WTC11 (cell line): ENCODE measurements at regions not wholly inside any gene's neighbourhood (a gene's known extent, or its start where the extent isn't known, plus 50 kb on each side); places are given as distances from the start of the nearest gene placed in this dataset.

Experiments
- ATAC-seq: fragments of 200-7000 bp; cut with Tn5 transposase; 2 replicates; pipeline ENCODE4 v1.10.0; 2021; ENCODE audit warnings: mild to moderate bottlenecking, moderate library complexity
- CTCF ChIA-PET: fragments of 300-600 bp; sonication (Branson Sonifier 250); formaldehyde crosslinking; loops from one replicate; lab custom pipeline; 2021; ENCODE audit warnings: antibody characterized with exemption; lab: Charles Lee
- POLR2A ChIA-PET: fragments of 350-600 bp; sonication (Branson Sonifier 250); formaldehyde crosslinking; loops from one replicate; lab custom pipeline; 2021; ENCODE audit warnings: antibody characterized with exemption; lab: Charles Lee
- DNase-seq: peaks from one replicate; pipeline ENCODE4 v3.0.0; 2021; ENCODE audit warnings: low spot score
- H3K27ac Mint-ChIP-seq: 2 replicates; pipeline ENCODE4 v1.8.0; 2021; ENCODE audit warnings: mixed read lengths
- H3K27me3 Mint-ChIP-seq: 2 replicates; pipeline ENCODE4 v1.8.0; 2021; ENCODE audit warnings: low read depth, mild to moderate bottlenecking, moderate library complexity, mixed read lengths
- H3K36me3 Mint-ChIP-seq: 2 replicates; pipeline ENCODE4 v1.8.0; 2021; ENCODE audit warnings: mixed read lengths
- H3K4me1 Mint-ChIP-seq: 2 replicates; pipeline ENCODE4 v1.8.0; 2022; ENCODE audit warnings: mixed read lengths
- H3K4me3 Mint-ChIP-seq: 2 replicates; pipeline ENCODE4 v1.8.0; 2021; ENCODE audit warnings: mild to moderate bottlenecking, moderate library complexity, mixed read lengths
- H3K9me3 Mint-ChIP-seq: 2 replicates; pipeline ENCODE4 v1.8.0; 2021; ENCODE audit warnings: mixed read lengths
- AR ChIP-seq: fragments of 250-450 bp; sonication (Bioruptor Pico); IDR thresholded peaks from 2 replicates; pipeline ENCODE4 v1.9.0; 2021; ENCODE audit warnings: mild to moderate bottlenecking
- ATF3 ChIP-seq: sonication (generic); formaldehyde crosslinking; conservative IDR thresholded peaks from 2 replicates; pipeline ENCODE4 v1.8.1; 2022; ENCODE audit warnings: mild to moderate bottlenecking, missing genetic modification reagents
- ELF4 ChIP-seq: sonication (generic); formaldehyde crosslinking; IDR thresholded peaks from 2 replicates; pipeline ENCODE4 v1.8.1; 2022; ENCODE audit warnings: low read depth, mild to moderate bottlenecking, moderate library complexity, missing genetic modification reagents
- GABPB1 ChIP-seq: sonication (generic); formaldehyde crosslinking; IDR thresholded peaks from 2 replicates; pipeline ENCODE4 v1.8.1; 2023; ENCODE audit warnings: mild to moderate bottlenecking, missing genetic modification reagents
- GTF2I ChIP-seq: fragments of 250-450 bp; sonication (Bioruptor Pico); conservative IDR thresholded peaks from 2 replicates; pipeline ENCODE4 v1.4.0; 2021; ENCODE audit warnings: mild to moderate bottlenecking
- IRF2 ChIP-seq: sonication (generic); formaldehyde crosslinking; IDR thresholded peaks from 2 replicates; pipeline ENCODE4 v1.8.0; 2022; ENCODE audit warnings: low read depth, missing genetic modification reagents, borderline replicate concordance
- NFE2L1 ChIP-seq: sonication (generic); formaldehyde crosslinking; IDR thresholded peaks from 2 replicates; pipeline ENCODE4 v1.8.1; 2023; ENCODE audit warnings: missing genetic modification reagents
- NR3C1 ChIP-seq: sonication (generic); formaldehyde crosslinking; conservative IDR thresholded peaks from 2 replicates; pipeline ENCODE4 v1.8.1; 2023; ENCODE audit warnings: low read depth, mild to moderate bottlenecking, missing genetic modification reagents
- SMAD4 ChIP-seq: sonication (generic); formaldehyde crosslinking; IDR thresholded peaks from 2 replicates; pipeline ENCODE4 v1.8.0; 2022; ENCODE audit warnings: mild to moderate bottlenecking, missing genetic modification reagents
- SOX15 ChIP-seq: fragments of 250-450 bp; sonication (Bioruptor Pico); IDR thresholded peaks from 2 replicates; pipeline ENCODE4 v1.9.0; 2021; ENCODE audit warnings: mild to moderate bottlenecking
- USF1 ChIP-seq: sonication (generic); formaldehyde crosslinking; IDR thresholded peaks from 2 replicates; pipeline ENCODE4 v1.8.0; 2022; ENCODE audit warnings: mild to moderate bottlenecking, missing genetic modification reagents
- ZNF263 ChIP-seq: sonication (generic); formaldehyde crosslinking; IDR thresholded peaks from 2 replicates; pipeline ENCODE4 v1.8.1; 2022; ENCODE audit warnings: low read depth, mild to moderate bottlenecking, moderate library complexity, missing genetic modification reagents
- ZNF396 ChIP-seq: fragments of 250-450 bp; sonication (Bioruptor Pico); IDR thresholded peaks from 2 replicates; pipeline ENCODE4 v1.8.0; 2021; ENCODE audit warnings: mild to moderate bottlenecking, moderate library complexity, borderline replicate concordance
- TF ChIP-seq, protein P1 (sequence below): sonication (generic); formaldehyde crosslinking; IDR thresholded peaks from 2 replicates; pipeline ENCODE4 v1.8.0; 2023; ENCODE audit warnings: mild to moderate bottlenecking, missing genetic modification reagents
- TF ChIP-seq, protein P2 (sequence below): sonication (generic); formaldehyde crosslinking; IDR thresholded peaks from 2 replicates; pipeline ENCODE4 v1.8.1; 2022; ENCODE audit warnings: mild to moderate bottlenecking, missing genetic modification reagents, moderate library complexity, borderline replicate concordance
- TF ChIP-seq, protein P3 (sequence below): sonication (generic); formaldehyde crosslinking; IDR thresholded peaks from 2 replicates; pipeline ENCODE4 v1.8.1; 2023; ENCODE audit warnings: mild to moderate bottlenecking, missing genetic modification reagents, moderate library complexity

DNA sequence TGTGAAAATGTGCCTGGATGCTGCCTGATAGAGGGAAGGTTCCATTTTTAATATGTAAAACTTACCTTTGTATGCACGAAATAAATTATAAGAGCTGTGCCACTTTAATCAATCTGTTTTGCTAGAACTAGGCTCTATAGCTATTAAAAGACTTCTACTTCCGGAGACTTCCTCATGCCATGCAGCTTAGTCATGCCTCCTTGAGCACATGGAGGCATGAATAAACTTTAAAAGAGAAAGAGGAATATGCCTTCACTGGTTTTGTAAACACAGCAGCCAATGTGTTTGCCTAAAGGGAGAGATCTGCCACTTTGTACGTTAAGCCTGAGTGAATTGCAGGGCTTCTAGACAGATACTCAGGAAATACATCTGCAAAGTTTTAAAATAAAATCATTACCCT is 604.6 kb downstream of the LRRIQ3 start (continued):
- TF ChIP-seq ZNF263, result no peak
- no peak for TF ChIP-seq GABPB1 (CRISPR knock-in tag)
- no peak for TF ChIP-seq ATF3
- no peak for TF ChIP-seq ZNF396 (CRISPR knock-in tag)
- no peak for TF ChIP-seq AR (CRISPR knock-in tag)
- no peak for TF ChIP-seq ELF4 (CRISPR knock-in tag)

GRCh38 chr1:73587080-73587479 is 610.9 kb downstream of the LRRIQ3 start:
- Mint-ChIP-seq H3K9me3 (peaks cover 14% of the 10 kb centered on the region), H3K27me3 (no peaks in the 10 kb centered on the region), H3K27ac (no peak overlapping the region), H3K4me3 (no peak overlapping the region), H3K36me3 (no peaks in the 10 kb centered on the region), H3K4me1 (no peaks in the 10 kb centered on the region)
- POLR2A ChIA-PET, result no interaction called here
- ATAC-seq (no peak), DNase-seq (no peak)
- CTCF ChIA-PET, result no interaction called here
- TF ChIP-seq SOX15 (CRISPR knock-in tag) (no peak), GABPB1 (CRISPR knock-in tag) (no peak), USF1 (CRISPR knock-in tag) (no peak)
- TF ChIP-seq, protein P1, sequence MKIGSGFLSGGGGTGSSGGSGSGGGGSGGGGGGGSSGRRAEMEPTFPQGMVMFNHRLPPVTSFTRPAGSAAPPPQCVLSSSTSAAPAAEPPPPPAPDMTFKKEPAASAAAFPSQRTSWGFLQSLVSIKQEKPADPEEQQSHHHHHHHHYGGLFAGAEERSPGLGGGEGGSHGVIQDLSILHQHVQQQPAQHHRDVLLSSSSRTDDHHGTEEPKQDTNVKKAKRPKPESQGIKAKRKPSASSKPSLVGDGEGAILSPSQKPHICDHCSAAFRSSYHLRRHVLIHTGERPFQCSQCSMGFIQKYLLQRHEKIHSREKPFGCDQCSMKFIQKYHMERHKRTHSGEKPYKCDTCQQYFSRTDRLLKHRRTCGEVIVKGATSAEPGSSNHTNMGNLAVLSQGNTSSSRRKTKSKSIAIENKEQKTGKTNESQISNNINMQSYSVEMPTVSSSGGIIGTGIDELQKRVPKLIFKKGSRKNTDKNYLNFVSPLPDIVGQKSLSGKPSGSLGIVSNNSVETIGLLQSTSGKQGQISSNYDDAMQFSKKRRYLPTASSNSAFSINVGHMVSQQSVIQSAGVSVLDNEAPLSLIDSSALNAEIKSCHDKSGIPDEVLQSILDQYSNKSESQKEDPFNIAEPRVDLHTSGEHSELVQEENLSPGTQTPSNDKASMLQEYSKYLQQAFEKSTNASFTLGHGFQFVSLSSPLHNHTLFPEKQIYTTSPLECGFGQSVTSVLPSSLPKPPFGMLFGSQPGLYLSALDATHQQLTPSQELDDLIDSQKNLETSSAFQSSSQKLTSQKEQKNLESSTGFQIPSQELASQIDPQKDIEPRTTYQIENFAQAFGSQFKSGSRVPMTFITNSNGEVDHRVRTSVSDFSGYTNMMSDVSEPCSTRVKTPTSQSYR (CRISPR knock-in tag), result no peak

DNA sequence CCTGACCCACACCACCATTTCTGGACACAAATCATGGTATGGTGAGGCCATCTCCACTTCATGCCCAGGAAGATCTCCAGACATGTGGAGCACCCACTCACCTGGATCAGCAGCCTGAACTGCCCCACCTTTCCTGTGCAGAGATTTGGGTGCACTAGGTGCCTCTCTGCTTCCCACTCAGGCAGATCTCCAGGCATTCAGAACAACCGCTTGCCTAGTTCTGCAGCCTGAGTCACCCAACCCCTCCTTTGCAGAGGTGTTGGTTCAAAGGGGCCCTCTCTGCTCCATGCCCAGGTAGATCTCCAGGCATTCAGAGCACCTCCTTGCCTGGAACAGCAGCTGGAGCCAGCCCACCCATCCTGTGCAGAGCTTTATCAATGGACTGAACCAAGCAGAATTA is 620.8 kb downstream of the LRRIQ3 start:
- H3K27me3 Mint-ChIP-seq, result no peaks in the 10 kb centered on the region
- H3K36me3 Mint-ChIP-seq, result peaks cover 24% of the 10 kb centered on the region
- ChIA-PET CTCF (no interaction called here), POLR2A (no interaction called here)
- H3K9me3 Mint-ChIP-seq, result peaks cover 53% of the 10 kb centered on the region
- TF ChIP-seq IRF2 (CRISPR knock-in tag) (no peak), GTF2I (CRISPR knock-in tag) (no peak), NFE2L1 (CRISPR knock-in tag) (no peak), SMAD4 (no peak), NR3C1 (CRISPR knock-in tag) (no peak)
- TF ChIP-seq, protein P2, sequence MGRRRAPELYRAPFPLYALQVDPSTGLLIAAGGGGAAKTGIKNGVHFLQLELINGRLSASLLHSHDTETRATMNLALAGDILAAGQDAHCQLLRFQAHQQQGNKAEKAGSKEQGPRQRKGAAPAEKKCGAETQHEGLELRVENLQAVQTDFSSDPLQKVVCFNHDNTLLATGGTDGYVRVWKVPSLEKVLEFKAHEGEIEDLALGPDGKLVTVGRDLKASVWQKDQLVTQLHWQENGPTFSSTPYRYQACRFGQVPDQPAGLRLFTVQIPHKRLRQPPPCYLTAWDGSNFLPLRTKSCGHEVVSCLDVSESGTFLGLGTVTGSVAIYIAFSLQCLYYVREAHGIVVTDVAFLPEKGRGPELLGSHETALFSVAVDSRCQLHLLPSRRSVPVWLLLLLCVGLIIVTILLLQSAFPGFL (CRISPR knock-in tag), result no peak
- TF ChIP-seq, protein P3, sequence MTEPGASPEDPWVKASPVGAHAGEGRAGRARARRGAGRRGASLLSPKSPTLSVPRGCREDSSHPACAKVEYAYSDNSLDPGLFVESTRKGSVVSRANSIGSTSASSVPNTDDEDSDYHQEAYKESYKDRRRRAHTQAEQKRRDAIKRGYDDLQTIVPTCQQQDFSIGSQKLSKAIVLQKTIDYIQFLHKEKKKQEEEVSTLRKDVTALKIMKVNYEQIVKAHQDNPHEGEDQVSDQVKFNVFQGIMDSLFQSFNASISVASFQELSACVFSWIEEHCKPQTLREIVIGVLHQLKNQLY (CRISPR knock-in tag), result no peak
- ATAC-seq (no peak), DNase-seq (no peak)
- H3K4me3 Mint-ChIP-seq, result no peak overlapping the region
- H3K4me1 Mint-ChIP-seq, result peaks cover 12% of the 10 kb centered on the region
- no peak overlapping the region for H3K27ac Mint-ChIP-seq
